Loucy (cell line): ENCODE measurements at regions not wholly inside any gene's neighbourhood (a gene's known extent, or its start where the extent isn't known, plus 50 kb on each side); places are given as distances from the start of the nearest gene placed in this dataset.

Experiments
- H2AFZ ChIP-seq: fragments of 200-600 bp; sonication (generic); 2 replicates; pipeline ENCODE4 v1.6.0; 2016; ENCODE audit warnings: antibody characterized with exemption, mild to moderate bottlenecking, low read length, moderate library complexity
- H3F3A ChIP-seq: fragments of 200-600 bp; 2 replicates; pipeline ENCODE4 v1.6.0; 2016; ENCODE audit warnings: antibody characterized with exemption, low read depth, mild to moderate bottlenecking
- H3K27me3 ChIP-seq: fragments of 200-600 bp; sonication (generic); 2 replicates; pipeline ENCODE4 v1.6.1; 2014; ENCODE audit warnings: low read length, mild to moderate bottlenecking; ENCODE audit not compliant: insufficient read depth, poor library complexity, severe bottlenecking
- H3K36me3 ChIP-seq: fragments of 200-600 bp; sonication (generic); 2 replicates; pipeline ENCODE4 v1.6.1; 2016; ENCODE audit warnings: low read length; ENCODE audit not compliant: insufficient read depth
- H3K4me1 ChIP-seq: fragments of 200-600 bp; sonication (generic); 2 replicates; pipeline ENCODE4 v1.5.1; 2014; ENCODE audit warnings: low read length, mild to moderate bottlenecking; ENCODE audit not compliant: insufficient read depth, poor library complexity, severe bottlenecking
- H3K4me2 ChIP-seq: fragments of 200-600 bp; sonication (generic); 2 replicates; pipeline ENCODE4 v1.6.0; 2014; ENCODE audit warnings: antibody characterized with exemption, low read length, low read depth, mild to moderate bottlenecking; ENCODE audit not compliant: poor library complexity, severe bottlenecking
- H3K4me3 ChIP-seq: fragments of 200-600 bp; sonication (generic); 2 replicates; pipeline ENCODE4 v1.5.1; 2014; ENCODE audit warnings: low read length, mild to moderate bottlenecking, mixed read lengths; ENCODE audit not compliant: poor library complexity, severe bottlenecking
- H3K79me2 ChIP-seq: fragments of 200-600 bp; sonication (generic); 2 replicates; pipeline ENCODE4 v1.6.1; 2014; ENCODE audit warnings: low read length; ENCODE audit not compliant: insufficient read depth
- H3K9ac ChIP-seq: fragments of 200-600 bp; sonication (generic); 2 replicates; pipeline ENCODE4 v1.6.0; 2014; ENCODE audit warnings: mild to moderate bottlenecking, low read depth, low read length, moderate library complexity; ENCODE audit not compliant: poor library complexity, severe bottlenecking
- H3K9me2 ChIP-seq: fragments of 200-600 bp; sonication (generic); replicated peaks from 2 replicates; pipeline ENCODE4 v1.6.1; 2016; ENCODE audit warnings: low read depth, low read length, mixed read lengths
- H3K9me3 ChIP-seq: fragments of 200-600 bp; sonication (generic); 2 replicates; pipeline ENCODE4 v1.6.1; 2014; ENCODE audit warnings: mild to moderate bottlenecking, antibody characterized with exemption, low read length, low read depth; ENCODE audit not compliant: insufficient read depth
- H4K20me1 ChIP-seq: fragments of 200-600 bp; sonication (generic); 2 replicates; pipeline ENCODE4 v1.6.0; 2014; ENCODE audit warnings: antibody characterized with exemption, low read length, mild to moderate bottlenecking; ENCODE audit not compliant: insufficient read depth, poor library complexity, severe bottlenecking
- CTCF ChIP-seq: fragments of 200-600 bp; sonication (generic); conservative IDR thresholded peaks from 2 replicates; pipeline ENCODE4 v1.5.1; 2014; ENCODE audit warnings: mild to moderate bottlenecking, antibody characterized with exemption, low read length
- EZH2phosphoT487 ChIP-seq: fragments of 200-600 bp; IDR thresholded peaks from 2 replicates; pipeline ENCODE4 v1.6.1; 2018; ENCODE audit warnings: antibody characterized with exemption, mild to moderate bottlenecking, moderate library complexity, borderline replicate concordance

GRCh38 chr1:71190843-71191242 is 110.0 kb upstream of the ZRANB2 start:
- Histone ChIP-seq H4K20me1 (no peaks in the 10 kb centered on the region), H3K9me3 (no peaks in the 10 kb centered on the region), H3K4me1 (no peaks in the 10 kb centered on the region), H3K36me3 (no peaks in the 10 kb centered on the region), H3K9ac (no peak overlapping the region), H3K4me2 (no peak overlapping the region), H3K4me3 (no peak overlapping the region), H2AFZ (no peak overlapping the region), H3K27me3 (no peaks in the 10 kb centered on the region), H3K9me2 (no peaks in the 10 kb centered on the region), H3F3A (no peaks in the 10 kb centered on the region), H3K79me2 (no peaks in the 10 kb centered on the region)
- no peak for TF ChIP-seq EZH2phosphoT487
- TF ChIP-seq CTCF, result no peak

- no peak overlapping the region for H3K4me2 ChIP-seq
- no peaks in the 10 kb centered on the region for H3K9me2 ChIP-seq
- H3K27me3 ChIP-seq, result no peaks in the 10 kb centered on the region
- H2AFZ ChIP-seq, result no peak overlapping the region
- no peak for TF ChIP-seq EZH2phosphoT487
- no peak for TF ChIP-seq CTCF
- H3K4me3 ChIP-seq, result no peak overlapping the region
- H3K9me3 ChIP-seq, result no peaks in the 10 kb centered on the region
- H3K4me1 ChIP-seq, result no peaks in the 10 kb centered on the region
- no peaks in the 10 kb centered on the region for H3K36me3 ChIP-seq
- no peaks in the 10 kb centered on the region for H3F3A ChIP-seq
- H3K9ac ChIP-seq, result no peak overlapping the region
- no peaks in the 10 kb centered on the region for H3K79me2 ChIP-seq
- no peaks in the 10 kb centered on the region for H4K20me1 ChIP-seq
Measured at GRCh38 chr1:71184410-71184809, 103.6 kb upstream of the ZRANB2 start.

GRCh38 chr1:71179997-71180396 is 99.2 kb upstream of the ZRANB2 start:
- H3K4me1 ChIP-seq, result no peaks in the 10 kb centered on the region
- H3K4me3 ChIP-seq, result no peak overlapping the region
- no peaks in the 10 kb centered on the region for H4K20me1 ChIP-seq
- H3K27me3 ChIP-seq, result no peaks in the 10 kb centered on the region
- H3K9me3 ChIP-seq, result no peaks in the 10 kb centered on the region
- H3K36me3 ChIP-seq, result no peaks in the 10 kb centered on the region
- H3F3A ChIP-seq, result no peaks in the 10 kb centered on the region
- TF ChIP-seq CTCF, result no peak
- no peak for TF ChIP-seq EZH2phosphoT487
- no peak overlapping the region for H2AFZ ChIP-seq
- H3K4me2 ChIP-seq, result no peak overlapping the region
- H3K79me2 ChIP-seq, result no peaks in the 10 kb centered on the region
- no peak overlapping the region for H3K9ac ChIP-seq
- no peaks in the 10 kb centered on the region for H3K9me2 ChIP-seq
